HG02798 (cell line): ENCODE measurements at regions not wholly inside any gene's neighbourhood (a gene's known extent, or its start where the extent isn't known, plus 50 kb on each side); places are given as distances from the start of the nearest gene placed in this dataset.
"Not testable (repeated sequence)": the region's sequence is repeated elsewhere in the genome, so short reads cannot be mapped to it uniquely, and the experiment has no call there.

ENCODE experiments used
- ATAC-seq: cut with Tn5 transposase; IDR thresholded peaks from one replicate; pipeline ENCODE4 v1.9.1; 2021; ENCODE audit warnings: mild to moderate bottlenecking; ENCODE audit not compliant: unreplicated experiment, poor library complexity

DNA sequence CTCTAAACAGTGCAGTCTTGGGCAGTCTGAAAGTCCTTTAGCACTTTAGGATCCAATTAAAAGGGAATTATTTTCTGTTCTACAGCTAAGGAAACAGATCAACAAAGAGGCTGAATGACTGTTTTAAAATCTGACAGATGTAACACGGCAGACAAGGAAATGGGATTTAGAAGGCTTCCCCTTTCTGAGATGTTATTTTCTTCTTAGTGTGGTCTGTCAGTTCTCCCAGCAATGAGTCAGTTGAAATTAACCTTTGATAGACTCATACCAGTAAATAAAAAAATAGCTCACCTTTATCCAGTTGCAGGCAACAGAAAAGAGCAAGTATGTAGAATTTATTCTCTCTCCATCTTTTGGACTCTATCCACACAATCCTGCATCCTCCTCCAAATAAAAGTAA is 98.1 kb downstream of the NEDD1 start:
- no peak for ATAC-seq

GRCh38 chr12:97005646-97006045 is 98.6 kb downstream of the NEDD1 start:
- no peak for ATAC-seq

- ATAC-seq: no peak
Measured at GRCh38 chr12:97006585-97006984, 99.5 kb downstream of the NEDD1 start.

GRCh38 chr12:97016163-97016562 is 109.1 kb downstream of the NEDD1 start:
- ATAC-seq: no peak

DNA sequence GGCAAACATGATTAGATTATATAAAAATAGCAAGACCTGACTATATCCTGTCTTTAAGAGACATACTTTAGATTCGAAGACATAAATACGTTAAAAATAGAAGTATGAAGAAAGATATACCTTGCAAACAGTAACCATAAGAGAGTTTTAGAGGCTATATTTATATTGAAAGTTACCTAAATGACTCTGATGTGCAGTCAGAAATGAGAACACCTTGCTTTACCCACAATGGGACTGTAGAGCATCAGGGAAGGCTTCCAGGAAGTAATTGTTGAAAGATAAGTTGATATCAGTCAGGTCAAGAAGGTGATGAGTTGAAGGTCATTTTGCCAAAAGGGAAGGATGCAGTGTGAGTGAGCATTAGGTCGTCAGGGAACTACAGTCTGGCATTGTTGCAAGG is 110.2 kb downstream of the NEDD1 start:
- no peak for ATAC-seq

DNA sequence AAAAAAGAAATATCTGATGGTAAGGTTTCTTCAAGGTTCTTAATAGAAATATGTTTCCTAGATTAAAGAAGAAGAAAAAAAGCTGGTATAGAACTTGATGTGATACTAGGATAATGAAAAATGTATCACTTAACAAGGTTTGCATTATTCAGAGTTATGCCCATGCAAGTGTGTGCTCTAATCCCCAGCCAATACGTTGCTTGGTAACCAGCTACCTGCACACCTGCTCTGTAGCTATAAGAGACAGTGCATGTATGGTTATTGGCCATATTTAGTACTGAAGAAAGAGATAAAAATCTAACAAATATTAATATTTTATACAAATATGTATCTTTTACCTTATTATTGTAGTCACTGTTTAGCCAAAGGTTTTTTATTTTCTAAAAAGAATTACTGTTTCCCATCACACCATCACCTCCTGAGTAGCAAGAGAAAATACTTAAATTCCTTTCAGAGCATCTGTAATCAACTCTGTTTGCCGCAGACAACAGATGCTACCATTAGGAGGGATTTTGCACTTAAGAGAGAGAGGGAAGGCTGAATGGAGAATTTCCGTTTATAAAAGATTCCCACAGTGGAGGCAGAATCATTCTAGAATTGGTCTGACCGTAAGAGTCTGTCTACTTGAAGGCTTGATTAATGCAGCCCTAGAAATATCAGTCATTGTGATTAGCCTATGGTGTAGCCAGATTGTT is 115.6 kb downstream of the NEDD1 start:
- ATAC-seq: no peak

DNA sequence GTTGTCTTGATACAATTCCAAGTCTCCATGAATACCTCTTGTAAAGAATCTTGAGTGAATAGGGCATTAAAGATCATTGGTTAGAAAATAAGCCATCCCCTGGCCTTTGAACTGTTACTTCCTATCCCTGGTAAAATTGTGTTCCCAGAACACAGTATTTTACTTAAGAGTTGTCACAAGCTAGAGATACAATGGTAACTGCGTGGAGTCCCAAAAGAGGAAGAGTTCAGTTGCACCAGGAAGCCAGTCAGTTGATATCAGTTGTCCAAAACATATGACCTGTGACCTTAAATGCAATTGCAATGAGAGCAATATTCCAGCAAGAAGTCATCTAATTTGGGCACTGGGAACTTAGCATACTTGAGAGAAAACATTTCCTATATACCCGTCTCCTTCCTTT is 117.3 kb downstream of the NEDD1 start:
- ATAC-seq: no peak

DNA sequence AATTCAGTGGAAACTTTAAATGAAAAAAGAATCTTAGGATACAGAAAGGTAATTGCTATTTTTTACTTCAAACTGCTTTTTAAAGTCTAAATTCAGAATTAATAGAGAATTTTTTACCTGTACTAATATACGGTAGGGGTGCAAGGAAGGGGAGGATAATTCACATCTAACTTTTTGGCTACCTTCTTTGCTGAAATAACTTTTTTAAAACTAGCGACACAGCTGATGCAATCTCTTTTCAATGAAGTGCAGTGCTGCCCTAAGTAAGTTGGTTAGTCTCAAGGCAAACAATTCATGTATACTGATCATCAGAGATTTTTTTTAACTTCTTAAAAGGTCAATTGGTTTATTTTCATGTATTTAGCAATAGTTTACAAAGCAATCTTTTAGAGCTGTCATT is 119.8 kb downstream of the NEDD1 start:
- no peak for ATAC-seq

DNA sequence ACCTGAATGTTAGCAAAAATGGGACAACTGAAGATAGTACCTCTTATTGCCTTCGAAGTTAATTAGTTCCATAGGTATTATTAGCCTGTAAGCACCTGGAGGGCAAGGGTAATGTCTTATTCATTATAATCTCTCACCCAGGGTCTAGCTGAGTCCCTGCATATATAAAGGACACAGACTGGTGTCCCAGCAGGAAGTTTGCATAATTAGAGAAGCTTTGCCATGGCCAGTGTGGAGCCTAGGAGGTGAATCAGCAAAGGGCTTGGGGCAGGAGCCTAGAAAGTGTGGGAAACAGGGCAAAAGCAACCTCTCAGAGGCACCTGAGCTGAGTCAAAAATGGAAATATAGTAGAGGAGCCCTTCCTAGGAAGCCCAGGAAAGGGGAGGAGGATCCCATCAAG is 120.4 kb downstream of the NEDD1 start:
- ATAC-seq: no peak

DNA sequence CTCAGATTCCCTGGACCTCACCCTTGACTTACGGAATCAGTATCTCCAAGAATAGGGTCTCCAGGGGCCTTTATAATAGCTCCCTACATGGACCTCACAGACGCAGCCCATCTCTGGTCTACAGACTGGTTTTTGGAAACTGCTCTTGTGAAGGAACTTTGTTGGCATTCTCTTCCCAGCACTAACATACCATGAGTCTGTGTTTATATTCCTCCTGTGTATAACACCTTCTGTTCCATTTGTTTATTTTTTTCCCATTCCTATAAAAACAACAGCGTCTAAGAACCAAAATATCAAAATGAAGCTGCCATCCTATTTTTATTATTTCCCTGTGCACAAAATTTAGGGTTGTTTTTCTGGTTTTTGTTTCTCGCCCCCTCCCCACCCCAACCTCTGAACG is 131.1 kb downstream of the NEDD1 start:
- no peak for ATAC-seq

DNA sequence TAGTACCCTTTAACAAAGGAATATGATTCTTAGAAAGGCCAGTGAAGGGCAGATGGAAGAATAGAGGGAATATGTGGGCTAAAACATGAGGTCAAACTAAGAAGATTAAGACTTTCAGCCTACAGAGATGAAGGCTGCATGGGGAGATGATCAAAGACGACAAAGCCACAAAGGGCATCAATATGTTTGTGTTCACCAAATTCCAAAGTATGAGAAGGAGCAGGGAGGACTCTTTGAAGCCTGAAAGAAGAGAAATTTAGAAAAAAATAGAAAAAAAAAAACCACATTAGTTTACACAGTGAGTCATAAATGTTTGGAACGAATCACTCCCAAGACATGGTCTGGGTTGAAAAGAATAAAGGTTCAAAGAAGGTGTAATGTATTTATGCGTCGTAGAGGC is 131.8 kb downstream of the NEDD1 start:
- ATAC-seq: no peak

GRCh38 chr12:97046901-97047300 is 139.8 kb downstream of the NEDD1 start:
- ATAC-seq: no peak

DNA sequence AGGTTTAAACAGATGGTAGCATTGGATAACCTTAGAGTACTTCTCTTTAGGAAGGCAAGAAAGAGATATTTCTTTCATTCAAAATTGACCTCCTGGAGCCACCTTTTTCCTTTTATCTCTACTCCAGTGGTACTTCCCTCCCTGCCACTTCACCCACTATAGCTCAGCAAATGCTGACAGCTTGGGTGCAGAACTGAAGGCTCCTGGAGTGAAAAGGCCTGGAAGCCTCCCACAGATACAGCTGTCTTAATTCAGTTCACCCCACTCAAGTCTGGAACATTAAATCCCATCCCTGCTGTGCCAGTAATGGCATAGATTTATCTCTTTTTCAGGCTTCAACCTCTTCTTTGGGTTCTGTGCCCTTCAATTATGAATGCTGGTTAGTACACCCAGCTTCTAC is 140.3 kb downstream of the NEDD1 start:
- no peak for ATAC-seq

DNA sequence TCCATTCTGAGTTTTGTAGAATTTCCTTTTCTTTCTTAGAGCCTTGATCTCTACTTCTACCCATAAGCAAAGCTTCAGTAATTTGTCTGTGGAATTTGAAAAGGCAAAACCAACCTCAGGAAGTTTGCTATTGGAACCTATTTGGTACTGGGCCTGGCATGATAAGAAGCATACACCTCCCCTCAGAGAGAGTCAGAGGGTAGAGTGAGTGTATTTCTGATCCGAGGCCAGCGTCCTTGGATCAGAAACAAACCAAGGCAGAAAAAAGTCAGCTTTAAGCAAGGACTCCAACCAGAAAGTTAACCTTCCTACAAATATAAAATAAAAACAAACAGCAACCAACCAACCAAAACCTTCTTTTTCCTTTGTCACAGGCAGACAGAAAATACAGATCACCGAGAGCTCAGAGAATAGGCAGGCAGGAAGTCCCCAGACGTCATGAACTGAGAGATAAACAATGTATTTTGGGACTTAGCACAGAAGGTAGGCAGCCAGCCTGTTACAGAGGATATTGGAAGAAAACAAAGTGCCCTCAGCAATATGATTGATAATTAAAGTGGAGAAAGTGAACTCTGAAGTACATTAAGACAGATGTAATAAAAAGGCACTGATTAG is 141.5 kb downstream of the NEDD1 start:
- ATAC-seq: peak; percentile 36

DNA sequence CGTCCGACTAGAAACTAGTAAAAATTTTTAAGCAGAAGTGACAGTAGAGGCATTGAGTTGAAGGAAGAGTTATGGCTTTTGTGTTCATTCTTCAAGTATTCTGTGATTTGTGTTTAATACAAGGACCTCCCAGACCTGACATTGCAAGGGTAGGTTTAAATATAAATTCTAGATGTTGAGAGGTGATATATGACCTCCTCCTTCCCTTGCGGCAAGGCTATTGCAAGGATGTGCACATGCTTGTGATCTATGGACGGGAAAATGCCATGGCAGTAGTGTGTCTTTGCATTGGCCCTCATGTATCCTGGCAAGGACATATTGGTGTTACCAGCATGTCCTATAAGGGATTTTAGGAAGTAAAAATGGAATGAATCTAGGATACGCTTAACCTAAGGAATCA is 143.5 kb downstream of the NEDD1 start:
- ATAC-seq: no peak

GRCh38 chr12:97051341-97051740 is 144.3 kb downstream of the NEDD1 start:
- no peak for ATAC-seq

GRCh38 chr12:97061171-97061570 is 154.1 kb downstream of the NEDD1 start:
- no peak for ATAC-seq

- no peak for ATAC-seq
Measured at GRCh38 chr12:97063292-97063935, 156.4 kb downstream of the NEDD1 start.

- ATAC-seq: no peak
Measured at GRCh38 chr12:97075161-97075933, 168.3 kb downstream of the NEDD1 start.

DNA sequence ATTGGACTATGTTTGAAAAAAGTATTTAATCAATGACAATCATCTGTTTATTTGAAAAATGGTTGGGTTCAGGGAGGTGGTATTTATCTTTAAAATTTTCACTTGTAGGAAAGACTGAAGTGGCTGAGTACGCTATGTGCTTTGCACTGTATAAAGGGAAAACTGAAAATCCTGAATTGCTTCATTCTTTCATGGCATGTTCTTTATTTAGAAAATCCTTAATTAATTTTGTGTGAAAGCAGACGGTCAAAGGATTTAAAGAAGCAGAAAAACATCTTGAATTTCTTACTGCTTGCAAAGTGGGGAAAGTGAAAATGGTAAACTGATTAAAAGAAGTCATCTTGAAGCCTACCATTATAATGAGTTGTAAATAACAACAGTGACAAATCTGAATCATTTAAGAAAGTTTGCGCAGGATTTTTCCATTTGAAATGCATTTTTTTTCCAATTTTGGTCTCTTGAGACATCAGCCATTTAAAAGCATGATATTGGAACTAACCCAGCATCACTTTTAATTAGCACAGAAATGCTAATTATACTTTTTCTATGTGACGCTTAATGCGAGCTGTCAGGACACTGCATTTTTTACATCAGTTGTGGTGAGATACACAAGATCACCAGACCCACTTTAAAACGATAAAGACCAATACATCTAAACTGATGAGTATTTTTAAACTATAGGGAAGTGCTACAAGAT is 169.0 kb downstream of the NEDD1 start:
- ATAC-seq: no peak

GRCh38 chr12:97076912-97077311 is 169.9 kb downstream of the NEDD1 start:
- ATAC-seq: not testable (repeated sequence)
